Thyroid gland (tissue), 4 donors: ENCODE measurements at regions not wholly inside any gene's neighbourhood (a gene's known extent, or its start where the extent isn't known, plus 50 kb on each side); places are given as distances from the start of the nearest gene placed in this dataset.

Source experiments
- CTCF ChIP-seq, 6 experiments: fragments of 200-600 bp in 3 of 6; fragments of 450-650 bp in 3 of 6; sonication (generic) in 3 of 6; IDR thresholded peaks; one replicate each; pipeline ENCODE4 v1.5.1; 2016 to 2019; ENCODE audit warnings: antibody characterized with exemption in 6 of 6, mild to moderate bottlenecking in 2 of 6, inconsistent platforms in 1 of 6, moderate library complexity in 1 of 6
- POLR2A ChIP-seq, 2 donors: fragments of 450-650 bp; IDR thresholded peaks; one replicate each; pipeline ENCODE4 v1.6.1; 2017; ENCODE audit warnings: antibody characterized with exemption in 2 of 2, mild to moderate bottlenecking in 2 of 2, moderate library complexity in 1 of 2

GRCh38 chr18:78621141-78621755 is 358.4 kb upstream of the SALL3 start:
- TF ChIP-seq CTCF (IDR thresholded peaks at IDR 0.05) (no peak), POLR2A (IDR thresholded peaks at IDR 0.05) (no peak)
